HG03521 (cell line): ENCODE measurements at regions not wholly inside any gene's neighbourhood (a gene's known extent, or its start where the extent isn't known, plus 50 kb on each side); places are given as distances from the start of the nearest gene placed in this dataset.
"Not testable (repeated sequence)": the region's sequence is repeated elsewhere in the genome, so short reads cannot be mapped to it uniquely, and the experiment has no call there.

Experiments used
- ATAC-seq: cut with Tn5 transposase; IDR thresholded peaks from one replicate; pipeline ENCODE4 v1.9.1; 2021; ENCODE audit warnings: mild to moderate bottlenecking, moderate library complexity; ENCODE audit not compliant: unreplicated experiment

GRCh38 chr3:153369561-153370374 is 207.7 kb downstream of the RAP2B start:
- no peak for ATAC-seq

DNA sequence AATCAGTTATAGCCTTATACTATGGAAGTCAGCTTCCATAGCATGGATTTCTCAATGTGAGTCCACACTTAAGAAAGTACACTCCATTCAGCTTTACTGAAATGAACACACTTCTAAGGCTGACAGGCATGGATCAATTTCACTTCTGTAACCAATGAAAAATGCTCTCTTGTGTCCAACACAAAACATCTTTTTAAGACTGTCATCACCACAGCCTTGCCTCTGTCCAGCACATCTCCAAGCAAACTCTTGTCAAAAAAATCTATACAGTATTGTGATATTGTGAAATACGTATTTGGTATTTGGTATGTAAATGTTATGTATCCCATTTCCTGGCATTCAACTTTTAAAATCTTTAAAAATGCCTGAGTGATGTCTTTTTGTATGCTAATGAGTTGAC is 208.7 kb downstream of the RAP2B start:
- no peak for ATAC-seq

DNA sequence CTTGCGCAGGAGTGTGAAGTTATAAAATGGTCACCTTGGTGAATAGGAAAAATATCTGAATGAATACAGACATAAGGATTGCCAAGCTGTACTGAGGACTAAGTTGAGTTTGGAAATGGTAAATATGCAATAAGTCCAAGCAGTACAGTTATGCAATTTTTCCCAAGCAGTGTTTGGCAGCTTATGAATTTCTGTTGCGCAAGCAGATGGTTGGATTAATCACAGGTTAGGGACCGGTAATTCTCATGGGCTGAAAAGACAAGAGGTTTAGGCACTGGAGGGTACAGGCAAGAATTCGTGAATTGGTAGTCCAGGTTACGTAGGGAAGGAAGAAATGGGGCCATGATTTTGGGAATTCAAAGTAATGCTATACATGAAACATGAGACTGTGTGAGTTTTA is 210.3 kb downstream of the RAP2B start:
- no peak for ATAC-seq

DNA sequence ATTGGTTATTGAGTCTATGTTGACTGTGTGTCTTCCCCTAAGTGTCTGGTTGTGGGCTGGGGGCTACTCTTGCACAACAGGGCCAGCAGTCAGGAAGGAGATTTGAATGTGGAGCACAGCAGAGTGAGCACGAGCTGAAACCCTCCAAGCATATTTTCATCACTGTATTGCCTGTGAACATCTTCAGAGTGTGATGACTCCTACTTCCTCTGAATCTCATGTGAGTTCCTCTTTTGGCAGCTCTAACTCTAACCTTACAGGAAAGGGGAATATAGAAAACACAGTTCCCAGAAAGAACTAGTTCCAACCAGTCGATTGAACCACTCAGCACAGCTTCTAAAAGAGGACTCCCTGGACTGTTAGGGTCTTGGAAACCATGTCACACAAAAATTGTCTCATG is 211.6 kb downstream of the RAP2B start:
- ATAC-seq, result no peak

DNA sequence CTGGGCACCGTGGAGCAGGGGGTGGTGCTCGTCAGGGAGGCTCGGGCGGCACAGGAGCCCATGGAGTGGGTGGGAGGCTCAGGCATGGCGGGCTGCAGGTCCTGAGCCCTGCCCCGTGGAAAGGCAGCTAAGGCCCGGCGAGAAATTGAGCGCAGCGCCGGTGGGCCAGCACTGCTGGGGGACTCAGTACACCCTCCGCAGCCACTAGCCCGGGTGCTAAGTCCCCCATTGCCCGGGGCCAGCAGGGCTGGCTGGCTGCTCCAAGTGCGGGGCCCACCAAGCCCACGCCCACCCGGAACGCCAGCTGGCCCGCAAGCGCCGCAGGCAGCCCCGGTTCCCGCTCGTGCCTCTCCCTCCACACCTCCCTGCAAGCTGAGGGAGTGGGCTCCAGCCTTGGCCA is 216.3 kb downstream of the RAP2B start:
- not testable (repeated sequence) for ATAC-seq

DNA sequence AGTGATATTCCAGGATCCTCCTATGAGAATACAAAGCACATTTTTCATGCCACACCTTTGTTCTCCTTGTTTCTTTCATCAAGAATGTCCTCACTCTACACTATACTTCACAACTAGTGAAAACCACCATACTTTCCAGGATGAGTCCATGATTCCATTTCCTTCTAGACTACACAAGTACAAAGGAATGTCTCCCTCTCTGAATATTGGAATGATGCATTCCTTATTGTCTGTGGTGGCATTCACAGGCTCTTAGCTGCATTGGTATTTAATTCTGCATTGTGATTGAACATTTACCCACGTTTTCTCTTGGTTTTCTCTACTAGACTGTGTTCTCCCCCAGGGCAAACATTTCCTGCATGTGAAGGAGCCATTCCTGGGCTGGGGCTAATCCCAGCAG is 217.5 kb downstream of the RAP2B start:
- ATAC-seq, result no peak

GRCh38 chr3:153385343-153385742 is 223.3 kb downstream of the RAP2B start:
- ATAC-seq, result no peak

- ATAC-seq, result no peak
Observed at GRCh38 chr3:153392363-153392762, 230.3 kb downstream of the RAP2B start.

DNA sequence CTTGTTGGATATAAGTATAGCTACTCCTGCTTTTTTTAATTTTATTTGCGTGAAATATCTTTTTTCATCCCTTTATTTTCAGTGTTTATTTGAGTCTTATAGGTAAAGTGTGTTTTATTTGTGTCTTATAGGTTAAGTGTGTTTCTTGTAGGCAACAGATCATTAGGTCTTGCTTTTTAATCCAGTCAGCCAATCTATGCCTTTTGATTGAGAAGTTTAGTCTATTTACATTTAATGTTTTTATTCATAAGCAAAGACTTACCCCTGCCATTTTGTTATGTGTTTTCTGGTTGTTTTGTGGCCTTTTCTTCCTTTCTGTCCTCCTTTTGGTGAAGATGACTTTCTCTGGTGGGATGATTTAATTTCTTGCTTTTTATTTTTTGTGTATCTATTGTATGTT is 232.0 kb downstream of the RAP2B start:
- no peak for ATAC-seq

DNA sequence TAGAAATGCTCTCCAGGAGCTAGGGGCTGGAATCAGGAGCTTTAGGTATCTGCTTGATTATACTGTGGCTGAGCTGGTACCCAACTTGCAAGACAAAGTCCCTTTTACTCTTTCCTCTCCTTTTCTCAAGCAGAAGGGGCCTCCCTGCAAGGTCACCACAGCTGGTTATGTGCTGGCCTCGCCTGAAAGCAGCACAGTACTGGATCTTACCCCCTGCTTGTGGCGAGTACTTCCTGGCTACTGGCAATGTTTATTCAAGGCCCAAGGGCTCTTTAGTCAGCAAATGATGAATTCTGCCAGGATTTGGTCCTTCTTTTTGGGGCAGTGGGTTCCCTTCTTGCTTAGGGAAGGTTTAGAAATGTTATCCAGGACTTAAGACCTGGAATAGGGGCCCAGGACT is 234.6 kb downstream of the RAP2B start:
- no peak for ATAC-seq

- no peak for ATAC-seq
Observed at GRCh38 chr3:153397794-153398193, 235.8 kb downstream of the RAP2B start.

GRCh38 chr3:153399636-153400035 is 237.6 kb downstream of the RAP2B start:
- ATAC-seq, result no peak

GRCh38 chr3:153400641-153401040 is 238.6 kb downstream of the RAP2B start:
- no peak for ATAC-seq

DNA sequence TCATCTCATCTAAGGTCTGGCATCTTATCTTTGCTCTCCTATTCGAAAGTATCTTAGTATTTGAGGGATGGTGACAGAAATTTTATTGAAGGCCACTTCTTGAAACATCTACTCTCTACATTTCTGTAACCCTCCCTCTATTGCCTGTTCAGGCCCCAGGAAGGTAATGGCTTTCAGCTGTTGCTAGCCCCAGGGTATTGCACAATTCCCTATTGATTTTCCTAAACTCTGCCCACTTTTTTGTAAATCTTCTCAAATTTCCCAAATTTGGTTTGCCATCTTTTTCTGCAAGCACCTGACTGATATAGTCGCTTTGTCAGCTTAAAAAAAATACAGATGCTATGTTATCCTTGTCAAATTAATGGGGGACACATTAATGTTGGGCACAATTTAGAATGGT is 242.1 kb downstream of the RAP2B start:
- no peak for ATAC-seq

DNA sequence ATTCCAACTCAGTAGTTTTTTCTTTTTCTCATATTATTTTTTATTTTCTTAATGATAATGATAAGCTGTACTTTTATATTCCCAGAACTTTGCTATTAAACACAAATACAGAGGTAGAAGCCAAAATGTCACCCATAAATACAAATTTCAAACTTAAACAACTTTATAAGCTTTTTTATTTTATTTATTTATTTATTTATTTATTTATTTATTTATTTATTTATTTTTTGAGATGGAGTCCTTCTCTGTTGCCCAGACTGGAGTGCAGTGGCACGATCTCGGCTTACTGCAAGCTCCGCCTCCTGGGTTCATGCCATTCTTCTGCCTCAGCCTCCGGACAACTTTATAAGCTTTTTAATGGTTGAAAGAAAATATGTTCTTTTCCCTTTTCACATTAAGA is 243.3 kb downstream of the RAP2B start:
- ATAC-seq, result not testable (repeated sequence)

GRCh38 chr3:153410517-153410916 is 248.5 kb downstream of the RAP2B start:
- ATAC-seq, result no peak

- ATAC-seq, result no peak
Observed at GRCh38 chr3:153414982-153415381, 253.0 kb downstream of the RAP2B start.

DNA sequence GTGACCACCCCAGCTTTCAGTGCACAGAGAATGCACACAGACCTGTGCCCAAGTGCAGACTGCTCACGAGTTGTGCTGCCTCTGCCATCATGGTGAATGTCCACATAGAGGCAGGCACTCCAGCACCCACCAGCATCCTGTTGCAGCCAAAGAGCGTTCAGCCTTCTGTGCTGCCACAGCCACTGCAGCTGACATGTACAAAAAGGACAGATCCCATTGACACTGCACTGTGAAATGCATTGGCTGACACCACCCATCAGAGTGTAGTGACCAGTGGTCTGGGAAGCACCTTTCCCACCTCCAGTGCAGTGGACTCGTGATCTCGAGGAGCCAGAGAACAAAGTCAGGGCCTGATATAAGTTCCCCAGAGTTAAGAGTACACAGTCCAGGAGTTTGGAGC is 260.3 kb downstream of the RAP2B start:
- ATAC-seq, result no peak

GRCh38 chr3:153423820-153424219 is 261.8 kb downstream of the RAP2B start:
- not testable (repeated sequence) for ATAC-seq

- no peak for ATAC-seq
Observed at GRCh38 chr3:153426344-153426743, 264.3 kb downstream of the RAP2B start.

- ATAC-seq, result no peak
Observed at GRCh38 chr3:153426803-153427202, 264.8 kb downstream of the RAP2B start.

GRCh38 chr3:153429821-153430220 is 267.8 kb downstream of the RAP2B start:
- ATAC-seq, result no peak

DNA sequence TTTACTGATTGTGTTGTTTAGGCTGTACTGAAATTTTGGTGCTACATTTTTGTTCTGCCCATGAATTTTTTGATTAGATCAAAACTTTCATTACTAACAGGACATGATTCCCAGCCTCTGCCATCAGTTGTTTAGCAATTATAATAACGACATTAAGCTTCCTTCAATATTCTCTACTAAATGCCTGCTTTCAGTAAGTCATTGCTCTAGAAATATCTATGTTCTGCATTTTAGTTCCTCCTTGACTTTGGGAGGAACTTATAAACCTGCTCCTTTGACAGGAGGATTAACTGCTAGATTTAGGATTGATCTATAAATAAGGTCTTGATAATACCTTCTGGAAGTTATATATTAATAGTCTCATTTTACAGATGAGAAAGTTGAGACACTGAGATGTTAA is 269.1 kb downstream of the RAP2B start:
- no peak for ATAC-seq
